DMS79 treated with DMSO at 0.1 percent for 48 hours (cell line): ENCODE measurements at regions not wholly inside any gene's neighbourhood (a gene's known extent, or its start where the extent isn't known, plus 50 kb on each side); places are given as distances from the start of the nearest gene placed in this dataset.

ENCODE experiments used
- DNase-seq: peaks from one replicate; lab custom pipeline; 2025; lab: John Stamatoyannopoulos, UW

DNA sequence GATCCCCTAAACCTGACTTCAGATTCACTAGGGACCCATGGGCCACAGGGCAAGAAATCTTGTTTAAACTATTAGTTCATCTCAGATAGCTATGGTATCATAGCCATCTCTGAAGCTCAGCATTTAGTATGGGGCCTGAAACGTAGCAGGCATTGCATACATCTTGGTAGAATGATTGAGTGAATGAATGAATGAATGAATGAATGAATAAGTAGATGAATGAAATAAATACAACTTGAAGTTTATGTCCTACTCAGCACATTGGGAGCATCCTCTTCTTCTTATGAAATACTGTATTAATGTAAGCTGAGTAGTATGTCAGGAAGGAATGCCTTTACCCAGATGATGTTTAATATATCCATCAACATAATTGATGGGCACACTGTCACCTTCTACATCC lies 175.4 kb upstream of the EEA1 start:
- DNase-seq = no peak

DNA sequence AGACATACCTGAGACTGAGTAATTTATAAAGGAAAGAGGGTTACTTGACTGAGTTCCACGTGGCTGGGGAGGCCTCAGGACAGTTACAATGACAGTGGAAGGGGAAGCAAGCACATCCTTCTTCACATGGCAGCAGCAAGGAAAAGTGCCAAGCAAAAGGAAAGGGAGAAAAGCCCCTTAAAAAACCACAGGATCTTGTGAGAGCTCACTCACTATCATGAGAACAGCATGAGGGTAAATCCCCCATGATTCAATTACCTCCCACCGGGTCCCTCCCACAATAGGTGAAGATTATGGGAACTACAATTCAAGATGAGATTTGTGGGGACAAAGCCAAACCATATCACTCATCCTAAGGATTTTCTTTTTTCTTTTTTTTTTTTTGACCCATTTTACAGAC lies 177.8 kb upstream of the EEA1 start:
- no peak for DNase-seq

- no peak for DNase-seq
Observed at GRCh38 chr12:93107514-93108312, 178.6 kb upstream of the EEA1 start.

GRCh38 chr12:93108985-93109384 lies 179.9 kb upstream of the EEA1 start:
- DNase-seq = no peak

GRCh38 chr12:93109551-93110203 lies 180.6 kb upstream of the EEA1 start:
- DNase-seq = no peak

GRCh38 chr12:93111773-93112172 lies 182.7 kb upstream of the EEA1 start:
- no peak for DNase-seq

DNA sequence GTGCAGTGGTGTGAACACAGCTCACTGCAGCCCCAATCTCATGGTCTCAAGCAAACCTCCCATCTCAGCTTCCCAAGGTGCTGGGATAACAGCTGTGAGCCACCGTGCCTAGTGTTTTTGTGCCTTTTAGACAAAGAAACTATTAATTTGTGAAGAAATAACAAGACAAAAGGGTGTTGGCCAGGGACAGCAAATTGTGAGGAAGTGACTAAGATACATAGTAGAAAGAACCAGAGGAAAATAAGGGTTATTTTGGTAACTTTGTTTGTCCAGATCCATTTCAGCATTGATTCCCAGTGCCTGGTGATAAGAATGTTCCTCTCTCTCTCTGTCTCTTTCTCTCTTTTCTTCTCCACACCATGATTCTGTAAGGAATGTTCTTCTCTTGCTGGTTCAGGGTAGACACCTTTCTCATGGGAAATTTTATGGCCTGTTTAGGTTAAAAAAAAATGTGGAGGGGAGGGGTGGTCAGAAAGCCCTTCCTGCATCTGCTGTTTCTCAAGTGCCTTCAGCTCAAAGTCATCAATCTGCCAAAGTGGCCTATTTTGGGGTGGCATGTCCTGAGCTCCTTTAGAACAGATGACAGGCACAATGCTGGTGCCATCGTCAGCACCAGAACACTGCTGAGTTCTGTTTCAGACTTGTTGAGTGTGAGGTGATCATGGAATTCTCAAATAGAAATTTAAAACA lies 184.4 kb upstream of the EEA1 start:
- DNase-seq = no peak

GRCh38 chr12:93115198-93115601 lies 186.1 kb upstream of the EEA1 start:
- no peak for DNase-seq

DNA sequence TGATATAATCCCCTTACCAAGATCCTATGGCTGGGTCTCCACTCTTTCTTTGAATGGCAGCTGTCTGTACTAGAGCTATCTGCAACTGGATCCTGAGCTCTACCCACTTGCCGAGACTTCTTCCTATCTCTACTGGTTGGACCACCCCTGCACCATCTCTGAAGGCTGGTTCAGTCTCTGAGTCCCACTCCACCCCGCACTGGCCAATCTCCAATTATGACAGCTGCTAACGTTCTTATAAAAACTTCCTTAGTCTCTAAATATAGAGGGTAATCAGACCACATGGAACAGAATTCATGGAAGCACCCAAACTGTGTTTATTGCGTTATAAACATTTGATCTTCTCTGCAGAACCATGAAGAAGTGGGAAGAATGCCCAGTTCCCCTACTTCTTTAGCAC lies 186.6 kb upstream of the EEA1 start:
- peak; percentile 30 for DNase-seq

- DNase-seq = no peak
Observed at GRCh38 chr12:93116632-93117031, 187.5 kb upstream of the EEA1 start.

- no peak for DNase-seq
Observed at GRCh38 chr12:93121729-93122488, 192.8 kb upstream of the EEA1 start.

DNA sequence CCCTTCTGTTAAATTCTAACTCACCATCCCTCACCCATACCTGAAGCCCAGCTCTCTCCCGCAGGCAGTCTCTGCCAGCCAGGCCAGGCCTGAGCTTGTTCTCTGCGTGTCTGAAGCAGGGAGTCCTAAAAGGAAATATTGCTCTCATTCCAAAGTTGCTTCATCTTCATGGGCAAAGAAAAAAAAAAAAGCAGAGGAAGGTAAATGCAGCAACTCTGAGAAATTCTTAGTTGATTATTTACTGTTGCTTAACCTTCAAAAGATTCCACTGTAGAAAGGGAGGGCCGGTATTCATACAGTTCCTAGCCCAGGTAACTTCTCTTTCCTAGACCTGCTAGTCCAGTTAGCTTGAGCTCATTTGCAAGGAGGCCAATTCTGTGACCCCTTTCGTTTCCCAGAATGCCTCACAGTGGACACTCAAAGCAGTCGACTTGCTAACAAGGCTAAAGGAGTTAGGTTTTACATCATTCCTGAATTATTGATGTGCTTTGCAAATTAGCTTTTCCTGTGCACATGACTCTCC lies 193.5 kb upstream of the EEA1 start:
- DNase-seq = no peak

DNA sequence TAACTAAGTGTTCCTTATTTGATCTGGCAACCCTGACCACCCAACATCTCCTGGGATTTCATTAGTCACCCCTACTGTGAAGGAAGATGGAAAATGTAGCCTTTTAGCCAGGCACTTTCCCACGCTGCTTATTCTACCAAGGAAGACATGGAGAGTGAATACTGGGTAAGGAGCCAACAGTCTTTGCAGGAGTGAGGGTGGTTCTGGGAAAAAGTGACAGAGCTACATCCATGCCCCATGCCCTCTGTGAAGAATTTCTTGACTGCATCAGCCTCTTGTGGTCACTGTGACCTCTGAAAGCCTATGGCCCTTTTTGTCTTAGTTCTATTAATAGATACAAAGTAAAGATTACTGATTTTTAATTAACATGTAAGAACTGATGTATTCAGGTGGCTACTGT lies 196.0 kb upstream of the EEA1 start:
- no peak for DNase-seq

DNA sequence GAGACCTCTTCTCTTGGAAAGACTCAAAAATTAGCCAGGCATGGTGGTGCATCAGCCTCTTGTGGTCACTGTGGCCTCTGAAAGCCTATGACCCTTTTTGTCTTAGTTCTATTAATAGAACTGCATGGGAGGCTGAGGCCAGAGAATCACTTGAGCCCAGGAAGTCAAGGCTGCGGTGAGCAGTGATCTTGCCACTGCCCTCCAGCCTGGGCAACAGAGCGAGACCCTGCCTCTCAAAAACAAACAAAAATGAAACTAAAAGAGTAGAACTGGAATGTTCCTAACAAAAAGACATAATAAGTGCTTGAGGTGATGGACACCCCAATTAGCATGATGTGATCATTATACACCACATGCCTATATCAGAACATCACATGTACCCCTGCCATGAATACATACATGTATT lies 197.0 kb upstream of the EEA1 start:
- no peak for DNase-seq

GRCh38 chr12:93127107-93127560 lies 198.0 kb upstream of the EEA1 start:
- DNase-seq = no peak

- DNase-seq = peak; percentile 91
Observed at GRCh38 chr12:93127582-93128331, 198.7 kb upstream of the EEA1 start.

- peak; percentile 91 for DNase-seq
Observed at GRCh38 chr12:93128332-93128707, 199.2 kb upstream of the EEA1 start.

DNA sequence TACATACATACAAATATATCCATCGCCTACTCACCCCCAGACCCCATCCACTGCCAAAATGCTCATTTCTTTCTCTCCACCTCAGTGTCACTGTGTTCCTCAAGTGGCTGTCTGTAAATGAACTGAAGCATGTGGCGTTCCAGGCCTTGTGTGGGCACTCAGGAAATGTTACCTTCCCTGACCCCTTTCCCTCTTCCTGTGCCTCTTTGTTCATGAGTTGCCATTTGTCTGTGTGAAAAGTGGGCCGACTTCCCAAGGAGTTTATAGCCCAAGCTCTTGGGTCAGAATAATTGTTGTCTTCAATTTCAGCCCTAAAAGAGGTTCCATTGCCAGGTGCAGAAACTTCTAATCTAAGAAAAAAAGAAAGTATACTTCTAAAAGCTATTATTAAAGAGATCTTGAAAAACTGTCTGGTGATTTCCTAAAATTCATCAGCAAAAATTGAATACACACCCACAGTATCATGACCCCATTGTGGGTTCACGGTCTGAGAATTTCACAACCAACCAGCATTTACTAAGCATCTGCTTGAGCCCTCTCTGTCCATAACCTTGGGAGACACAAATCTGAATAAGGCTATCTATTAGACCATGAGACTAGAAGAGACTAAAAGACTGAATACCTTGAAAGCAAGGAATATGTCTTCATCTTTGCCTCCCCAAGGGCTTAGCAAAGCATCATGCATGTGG lies 201.4 kb upstream of the EEA1 start:
- peak; percentile 78 for DNase-seq

DNA sequence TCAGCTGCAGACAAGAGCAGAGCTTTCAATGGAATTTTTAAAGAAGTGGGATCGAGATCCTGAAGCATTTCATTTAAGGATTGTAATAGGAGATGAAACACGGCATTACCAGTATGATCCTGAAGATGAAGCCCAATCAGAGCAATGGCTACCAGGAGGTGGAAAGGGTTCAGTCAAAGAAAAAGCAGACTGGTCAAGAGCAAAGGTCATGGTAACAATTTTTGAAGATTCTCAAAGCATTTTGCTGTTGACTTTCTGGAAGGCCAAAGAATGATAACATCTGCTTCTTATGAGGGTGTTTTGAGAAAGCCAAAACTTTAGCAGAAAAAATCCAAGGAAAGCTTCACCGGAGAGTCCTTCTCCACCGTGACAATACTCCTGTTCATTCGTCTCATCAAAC lies 204.3 kb upstream of the EEA1 start:
- no peak for DNase-seq

DNA sequence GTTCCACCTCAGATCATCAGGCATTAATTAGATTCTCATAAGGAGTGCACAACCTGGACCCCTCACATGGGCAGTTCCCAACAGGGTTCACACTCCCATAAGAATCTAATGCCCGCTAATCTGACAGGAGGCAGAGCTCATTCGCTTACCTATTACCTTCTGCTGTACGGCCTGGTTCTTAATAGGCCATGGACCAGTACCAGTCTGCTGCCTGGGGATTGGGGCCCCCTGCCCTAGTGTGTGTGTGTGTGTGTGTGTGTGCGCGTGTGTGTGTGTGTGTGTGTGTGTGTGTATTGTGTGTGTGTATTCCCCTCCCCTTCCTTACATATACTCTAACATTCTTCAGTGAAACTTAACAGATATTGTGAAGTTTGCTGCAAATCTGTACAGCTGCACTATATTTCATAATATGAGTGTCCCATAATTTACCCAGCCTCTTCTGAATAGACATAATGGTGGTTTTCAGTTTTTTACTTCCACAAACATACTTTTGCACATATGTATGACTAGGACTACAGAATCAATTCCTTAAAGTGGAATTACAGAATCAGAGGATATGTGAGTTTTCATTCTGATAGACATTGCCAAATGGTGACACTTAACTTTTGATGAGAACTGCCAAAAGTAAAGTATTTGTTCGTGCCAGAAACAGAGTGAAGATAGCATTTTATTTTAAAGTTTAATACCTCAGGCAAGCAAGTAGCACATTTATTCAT lies 205.2 kb upstream of the EEA1 start:
- no peak for DNase-seq
